A549 (cell line): ENCODE measurements at regions not wholly inside any gene's neighbourhood (a gene's known extent, or its start where the extent isn't known, plus 50 kb on each side); places are given as distances from the start of the nearest gene placed in this dataset.

Experiments used
- BCL3 ChIP-seq: fragments of >200 bp; sonication (Bioruptor Twin); formaldehyde crosslinking; IDR thresholded peaks from 3 replicates; pipeline ENCODE4 v1.6.1; 2016
- BHLHE40 ChIP-seq: IDR thresholded peaks from 2 replicates; pipeline ENCODE4 v1.6.1; 2012; ENCODE audit warnings: low read depth, low read length, inconsistent platforms
- CEBPB ChIP-seq, 2 experiments: fragments of >200 bp in 1 of 2; sonication (Bioruptor Twin) in 1 of 2; formaldehyde crosslinking in 1 of 2; IDR thresholded peaks; 2 replicates each; pipeline ENCODE4 v1.6.1; 2012 to 2016
- CHD2 ChIP-seq: fragments of 150-350 bp; IDR thresholded peaks from 2 replicates; pipeline ENCODE4 v1.6.1; 2014; ENCODE audit warnings: low read length; ENCODE audit not compliant: partially characterized antibody
- CTCF ChIP-seq: fragments of >200 bp; sonication (Bioruptor Twin); formaldehyde crosslinking; IDR thresholded peaks from 3 replicates; pipeline ENCODE4 v1.5.1; 2016
- EHF ChIP-seq: fragments of 250-450 bp; sonication (Bioruptor Pico); IDR thresholded peaks from 2 replicates; pipeline ENCODE4 v1.5.0; 2020; ENCODE audit warnings: mild to moderate bottlenecking
- ESRRA ChIP-seq: fragments of 150-350 bp; IDR thresholded peaks from 2 replicates; pipeline ENCODE4 v1.6.1; 2014; ENCODE audit warnings: mild to moderate bottlenecking, low read length, borderline replicate concordance
- JUN ChIP-seq, 2 experiments: fragments of >200 bp; sonication (Bioruptor Twin); formaldehyde crosslinking; IDR thresholded peaks; 2 replicates in 1 of 2; 3 replicates in 1 of 2; pipeline ENCODE4 v1.6.1; 2016 to 2017
- POLR2A ChIP-seq: IDR thresholded peaks from 2 replicates; pipeline ENCODE4 v1.6.1; 2012; ENCODE audit warnings: mild to moderate bottlenecking, low read length

DNA sequence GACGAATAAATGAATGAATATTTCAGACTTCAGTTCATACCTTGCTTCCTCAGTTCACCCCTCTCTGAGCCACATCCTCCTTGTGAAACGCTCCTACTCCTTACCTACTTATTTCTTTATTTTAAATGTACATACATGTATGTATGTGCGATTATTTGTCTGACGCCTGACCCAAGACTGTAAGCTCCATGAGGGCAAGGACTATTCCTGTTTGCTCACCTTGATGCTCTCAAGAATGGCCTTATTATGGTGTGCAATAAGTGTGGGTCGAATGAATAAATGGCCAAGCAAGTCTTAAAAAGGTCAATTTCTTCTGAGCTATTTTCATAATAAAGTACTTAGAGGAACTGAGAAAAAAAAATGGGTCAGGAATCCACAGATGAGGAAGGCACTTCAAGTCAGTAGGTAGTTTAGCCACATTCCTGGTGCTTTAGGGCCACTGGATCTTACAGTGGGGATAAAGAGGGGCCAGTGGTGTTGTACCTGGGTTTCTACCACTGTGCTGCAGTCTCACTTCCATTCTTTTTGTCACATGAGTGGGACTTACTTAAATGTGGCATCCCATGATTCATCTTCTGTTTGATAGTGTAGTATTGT, 74.7 kb downstream of the SDC1 start:
- TF ChIP-seq CTCF (no peak), CEBPB (IDR thresholded peaks at IDR 0.05) (no peak), JUN (IDR thresholded peaks at IDR 0.05) (no peak), CHD2 (no peak), BHLHE40 (no peak), BCL3 (no peak), POLR2A (no peak), EHF (CRISPR knock-in tag) (no peak), ESRRA (no peak)
